Astrocyte of the cerebellum (primary cell): ENCODE measurements at regions not wholly inside any gene's neighbourhood (a gene's known extent, or its start where the extent isn't known, plus 50 kb on each side); places are given as distances from the start of the nearest gene placed in this dataset.

Source experiments
- DNase-seq: peaks from one replicate; pipeline ENCODE4 v3.0.0-alpha.2; 2011; ENCODE audit warnings: low read depth
- H3K4me3 ChIP-seq: 2 replicates; pipeline ENCODE4 v1.5.1; 2011; ENCODE audit warnings: mild to moderate bottlenecking, low read depth, low read length, moderate library complexity
- CTCF ChIP-seq: IDR thresholded peaks from 2 replicates; pipeline ENCODE4 v1.5.1; 2012; ENCODE audit warnings: low read length, low read depth, moderate library complexity, mild to moderate bottlenecking; ENCODE audit errors: missing control alignments
- in situ Hi-C: cut with HindIII; loops from 2 replicates; pipeline ENCODE4 v1.10.0; 2017; ENCODE audit warnings: low sequenced_read_pairs

- in situ Hi-C loops: no loop called here
- no peak overlapping the region for H3K4me3 ChIP-seq
- TF ChIP-seq CTCF: no peak
- no peak for DNase-seq
Measured at GRCh38 chr1:75993661-75994060, 61.5 kb upstream of the ASB17 start.

DNA sequence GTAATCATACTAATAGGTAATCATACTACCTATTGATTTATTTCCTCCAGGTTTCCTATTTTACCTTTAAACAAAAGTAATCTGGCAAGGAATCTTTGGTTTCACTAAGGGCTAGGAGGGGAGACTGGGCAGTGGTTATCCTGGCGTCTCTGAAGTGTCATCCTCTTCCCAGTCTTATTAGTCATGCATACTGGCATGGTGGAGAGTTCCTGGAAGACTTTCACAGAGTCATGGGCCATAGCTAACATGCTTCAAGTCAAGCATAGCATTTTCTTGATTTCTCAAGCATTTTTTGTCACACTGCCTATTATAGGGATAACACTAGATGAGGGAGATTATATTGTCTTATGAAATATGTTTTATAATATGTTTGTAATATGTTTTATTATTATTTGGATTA lies 64.0 kb upstream of the ASB17 start:
- in situ Hi-C loops: no loop called here
- TF ChIP-seq CTCF: no peak
- no peak overlapping the region for H3K4me3 ChIP-seq
- peak; percentile 26 for DNase-seq

DNA sequence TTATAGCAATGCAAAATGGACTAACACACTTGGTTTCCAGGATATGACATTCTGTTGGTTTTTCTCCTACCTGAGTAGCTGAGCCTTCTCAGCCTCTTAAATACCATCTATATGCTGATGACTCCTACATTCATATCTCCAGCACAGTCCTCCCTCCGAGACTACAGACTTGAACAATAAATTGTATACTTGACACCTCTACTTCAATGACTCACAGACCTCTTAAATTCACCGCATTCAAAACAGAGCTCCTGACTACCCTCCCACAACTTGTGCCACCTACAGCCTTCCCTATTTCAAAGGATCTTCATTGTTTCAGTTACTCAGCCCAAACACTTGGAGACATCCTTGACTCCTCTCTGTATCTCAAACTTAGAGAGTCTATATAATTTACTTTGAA lies 66.8 kb upstream of the ASB17 start:
- no peak for DNase-seq
- no peak overlapping the region for H3K4me3 ChIP-seq
- in situ Hi-C loops: no loop called here
- no peak for TF ChIP-seq CTCF

GRCh38 chr1:76003946-76004345 lies 70.6 kb upstream of the ST6GALNAC3 start:
- in situ Hi-C loops: no loop called here
- no peak overlapping the region for H3K4me3 ChIP-seq
- no peak for TF ChIP-seq CTCF
- DNase-seq: no peak

DNA sequence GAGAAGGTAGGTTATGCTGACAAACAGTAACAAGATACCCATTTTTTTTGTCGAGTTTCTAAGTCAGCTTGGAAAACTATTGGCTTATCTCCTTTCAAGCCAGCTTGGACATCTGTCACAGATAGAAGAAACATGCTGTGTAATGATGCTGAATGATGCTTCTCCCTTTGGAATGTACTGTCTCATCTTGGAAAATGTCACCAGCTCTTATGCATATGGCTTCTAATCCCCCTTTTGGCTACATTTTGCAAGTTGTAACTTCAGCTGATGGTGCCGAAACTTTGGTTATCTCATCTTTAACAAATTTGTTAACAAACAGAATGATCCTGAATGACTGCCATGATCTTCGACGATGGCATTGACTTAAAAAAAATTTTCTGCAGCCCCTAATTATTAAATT lies 68.8 kb upstream of the ST6GALNAC3 start:
- no peak overlapping the region for H3K4me3 ChIP-seq
- TF ChIP-seq CTCF: no peak
- in situ Hi-C loops: no loop called here
- DNase-seq: no peak

DNA sequence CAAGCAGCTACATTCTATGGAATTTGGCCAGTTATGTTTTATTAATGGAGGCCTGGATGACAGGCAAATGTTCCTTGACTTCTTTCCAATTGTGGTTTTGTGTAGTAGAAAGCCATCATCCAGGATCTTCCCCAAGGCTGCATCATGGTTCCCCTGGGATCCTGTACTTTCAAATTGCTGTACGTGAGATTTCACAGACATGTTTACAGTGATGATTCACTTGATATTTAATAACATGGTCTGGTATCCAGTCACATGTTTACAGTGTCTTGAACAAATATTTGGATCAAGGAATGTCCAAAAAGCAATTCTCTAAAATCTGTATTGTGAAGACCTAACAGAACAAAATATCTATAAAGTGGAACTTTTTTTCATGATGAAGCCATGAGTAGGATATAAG lies 68.3 kb upstream of the ST6GALNAC3 start:
- DNase-seq: peak; percentile 55
- no peak overlapping the region for H3K4me3 ChIP-seq
- in situ Hi-C loops: no loop called here
- no peak for TF ChIP-seq CTCF

GRCh38 chr1:76010802-76011201 lies 63.7 kb upstream of the ST6GALNAC3 start:
- H3K4me3 ChIP-seq: no peak overlapping the region
- no peak for TF ChIP-seq CTCF
- in situ Hi-C loops: no loop called here
- no peak for DNase-seq
